Fibroblast of lung (primary cell): ENCODE measurements at regions not wholly inside any gene's neighbourhood (a gene's known extent, or its start where the extent isn't known, plus 50 kb on each side); places are given as distances from the start of the nearest gene placed in this dataset.

Experiments used
- DNase-seq, 2 donors: peaks; one replicate each; pipeline versions ENCODE4 v3.0.0 to v3.0.0-alpha.2; 2010; ENCODE audit warnings: low read depth in 2 of 2
- H2AFZ ChIP-seq: 2 replicates; pipeline ENCODE4 v1.5.1; 2012; ENCODE audit warnings: low read length, control low read depth, inconsistent platforms
- H3K27ac ChIP-seq: 2 replicates; pipeline ENCODE4 v1.5.1; 2011; ENCODE audit warnings: low read length, control low read depth; ENCODE audit not compliant: insufficient read depth
- H3K27me3 ChIP-seq: 2 replicates; pipeline ENCODE4 v1.5.1; 2011; ENCODE audit warnings: mild to moderate bottlenecking, low read length; ENCODE audit not compliant: control insufficient read depth, insufficient read depth
- H3K36me3 ChIP-seq: 2 replicates; pipeline ENCODE4 v1.5.1; 2011; ENCODE audit warnings: low read length; ENCODE audit not compliant: control insufficient read depth, insufficient read depth
- H3K4me1 ChIP-seq: 2 replicates; pipeline ENCODE4 v1.5.1; 2011; ENCODE audit warnings: low read length; ENCODE audit not compliant: control insufficient read depth, insufficient read depth; ENCODE audit errors: extremely low read depth
- H3K4me2 ChIP-seq: 2 replicates; pipeline ENCODE4 v1.5.1; 2011; ENCODE audit warnings: low read length, control low read depth; ENCODE audit not compliant: insufficient read depth; ENCODE audit errors: extremely low read depth
- H3K4me3 ChIP-seq, 4 experiments: fragments of 200-600 bp in 1 of 4; sonication (generic) in 1 of 4; replicated peaks in 1 of 4; 2 replicates each; pipeline ENCODE4 v1.5.1; 2011 to 2016; ENCODE audit warnings: low read length in 4 of 4, low read depth in 3 of 4, mild to moderate bottlenecking in 3 of 4, control low read depth in 2 of 4, inconsistent platforms in 1 of 4, mixed read lengths in 1 of 4; ENCODE audit not compliant: insufficient read depth in 1 of 4; ENCODE audit errors: control extremely low read depth in 1 of 4
- H3K79me2 ChIP-seq: 2 replicates; pipeline ENCODE4 v1.5.1; 2012; ENCODE audit warnings: mild to moderate bottlenecking, low read length, inconsistent platforms; ENCODE audit not compliant: control insufficient read depth, insufficient read depth
- H3K9ac ChIP-seq: 2 replicates; pipeline ENCODE4 v1.5.1; 2011; ENCODE audit warnings: mild to moderate bottlenecking, low read length, control low read depth; ENCODE audit not compliant: insufficient read depth
- H3K9me3 ChIP-seq: 2 replicates; pipeline ENCODE4 v1.5.1; 2012; ENCODE audit warnings: low read depth, low read length; ENCODE audit not compliant: control insufficient read depth, insufficient read depth
- H4K20me1 ChIP-seq: 2 replicates; pipeline ENCODE4 v1.5.1; 2011; ENCODE audit warnings: low read length; ENCODE audit not compliant: control insufficient read depth, insufficient read depth; ENCODE audit errors: extremely low read depth
- CTCF ChIP-seq, 2 donors: IDR thresholded peaks in 1 of 2; conservative IDR thresholded peaks in 1 of 2; 1 replicate in 1 of 2; 2 replicates in 1 of 2; pipeline ENCODE4 v1.5.1; 2011 to 2012; ENCODE audit warnings: low read length in 2 of 2, control low read depth in 1 of 2, inconsistent platforms in 1 of 2, low read depth in 1 of 2, mild to moderate bottlenecking in 1 of 2
- EZH2 ChIP-seq: IDR thresholded peaks from 2 replicates; pipeline ENCODE4 v1.5.1; 2012; ENCODE audit warnings: low read length, control low read depth, mild to moderate bottlenecking; ENCODE audit errors: missing control alignments

DNA sequence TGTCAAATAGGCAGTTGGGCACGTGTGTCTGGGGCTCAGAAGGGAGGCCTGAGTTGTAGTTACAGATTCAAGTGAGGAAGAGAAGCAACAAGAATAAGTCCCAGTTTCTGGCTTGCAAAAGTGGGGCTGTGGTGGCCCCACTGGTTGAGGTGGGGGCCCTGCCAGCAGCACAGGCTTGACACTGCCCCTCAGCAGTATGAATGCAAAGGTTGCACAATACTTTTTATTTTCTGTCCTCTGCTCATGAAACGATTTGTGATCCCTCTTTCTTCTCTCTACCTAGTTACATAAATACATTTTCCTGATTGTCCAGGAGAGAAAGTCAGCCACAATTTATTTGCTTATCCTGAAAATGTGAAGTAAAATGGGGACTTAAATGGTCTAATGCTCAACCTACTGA, 577.8 kb downstream of the AACS start:
- Histone ChIP-seq H3K36me3 (no peaks in the 10 kb centered on the region), H4K20me1 (no peaks in the 10 kb centered on the region), H3K27ac (no peak overlapping the region), H3K79me2 (no peaks in the 10 kb centered on the region), H2AFZ (no peak overlapping the region), H3K9me3 (no peaks in the 10 kb centered on the region), H3K9ac (no peak overlapping the region), H3K4me3 (no peak overlapping the region), H3K4me2 (no peak overlapping the region), H3K27me3 (no peaks in the 10 kb centered on the region), H3K4me1 (no peaks in the 10 kb centered on the region)
- TF ChIP-seq CTCF (conservative IDR thresholded peaks at IDR 0.05 in 1 of 2, IDR thresholded peaks at IDR 0.05 in 1 of 2; ENCODE audit: low read depth in 1 of 2, low read length in 2 of 2): no peak
- no peak for TF ChIP-seq EZH2
- no peak for DNase-seq

GRCh38 chr12:125645724-125646123, 580.5 kb downstream of the AACS start:
- H3K4me3 ChIP-seq: no peak overlapping the region
- no peak overlapping the region for H2AFZ ChIP-seq
- no peaks in the 10 kb centered on the region for H3K79me2 ChIP-seq
- no peaks in the 10 kb centered on the region for H3K36me3 ChIP-seq
- no peaks in the 10 kb centered on the region for H3K9me3 ChIP-seq
- no peak for TF ChIP-seq EZH2
- no peaks in the 10 kb centered on the region for H3K27me3 ChIP-seq
- no peak overlapping the region for H3K4me2 ChIP-seq
- DNase-seq: no peak
- no peak overlapping the region for H3K9ac ChIP-seq
- no peaks in the 10 kb centered on the region for H4K20me1 ChIP-seq
- H3K27ac ChIP-seq: no peak overlapping the region
- no peaks in the 10 kb centered on the region for H3K4me1 ChIP-seq

- H2AFZ ChIP-seq: no peak overlapping the region
- no peak overlapping the region for H3K4me2 ChIP-seq
- no peak overlapping the region for H3K27ac ChIP-seq
- H3K9me3 ChIP-seq: no peaks in the 10 kb centered on the region
- H3K36me3 ChIP-seq: no peaks in the 10 kb centered on the region
- no peaks in the 10 kb centered on the region for H3K79me2 ChIP-seq
- H4K20me1 ChIP-seq: no peaks in the 10 kb centered on the region
- no peak overlapping the region for H3K9ac ChIP-seq
- no peak for DNase-seq
- H3K27me3 ChIP-seq: no peaks in the 10 kb centered on the region
- H3K4me1 ChIP-seq: no peaks in the 10 kb centered on the region
- TF ChIP-seq EZH2 (no peak), CTCF (conservative IDR thresholded peaks at IDR 0.05 in 1 of 2, IDR thresholded peaks at IDR 0.05 in 1 of 2; ENCODE audit: low read depth in 1 of 2, low read length in 2 of 2) (no peak)
- no peak overlapping the region for H3K4me3 ChIP-seq
Measured at GRCh38 chr12:125650587-125650986, 585.4 kb downstream of the AACS start.
